ENCODE measurements at regions not wholly inside any gene's neighbourhood (a gene's known extent, or its start where the extent isn't known, plus 50 kb on each side); places are given as distances from the start of the nearest gene placed in this dataset.
A peak's percentile ranks its signal among the peaks of the same experiment; 100 is the strongest.

- no peak for TF ChIP-seq SPI1 (IDR thresholded peaks at IDR 0.05; ENCODE audit: borderline replicate concordance, low read depth)
- no peak for TF ChIP-seq CTCF (IDR thresholded peaks at IDR 0.05; ENCODE audit: insufficient read depth, low read length)
- no peak for TF ChIP-seq REST (IDR thresholded peaks at IDR 0.05; ENCODE audit: insufficient replicate concordance, low read depth)
- TF ChIP-seq POLR2AphosphoS5 (IDR thresholded peaks at IDR 0.05; ENCODE audit: low read depth): no peak
- TF ChIP-seq GABPA (IDR thresholded peaks at IDR 0.05; ENCODE audit: low read depth): no peak
- no peak overlapping the region for H3K4me3 ChIP-seq (replicated peaks; ENCODE audit: insufficient read depth, low read length)
- DNase-seq (ENCODE audit: low read depth in 1 of 2, low spot score in 1 of 2): no peak
- H3K27me3 ChIP-seq (ENCODE audit: insufficient read depth, poor library complexity, severe bottlenecking): no peaks in the 10 kb centered on the region
- H3K27ac ChIP-seq (replicated peaks): no peak overlapping the region
These were observed 404.3 kb upstream of the KLF6 start for GRCh38 chr10:4189281-4189680.

GRCh38 chr10:4188406-4188805 is 403.4 kb upstream of the KLF6 start:
- no peak for TF ChIP-seq CTCF (IDR thresholded peaks at IDR 0.05; ENCODE audit: insufficient read depth, low read length)
- TF ChIP-seq SPI1 (IDR thresholded peaks at IDR 0.05; ENCODE audit: borderline replicate concordance, low read depth): no peak
- TF ChIP-seq REST (IDR thresholded peaks at IDR 0.05; ENCODE audit: insufficient replicate concordance, low read depth): no peak
- no peak for TF ChIP-seq GABPA (IDR thresholded peaks at IDR 0.05; ENCODE audit: low read depth)
- TF ChIP-seq POLR2AphosphoS5 (IDR thresholded peaks at IDR 0.05; ENCODE audit: low read depth): no peak
- Histone ChIP-seq H3K27ac (replicated peaks) (no peak overlapping the region), H3K4me3 (replicated peaks; ENCODE audit: insufficient read depth, low read length) (no peak overlapping the region), H3K27me3 (ENCODE audit: insufficient read depth, poor library complexity, severe bottlenecking) (no peaks in the 10 kb centered on the region)
- peak in 1 of 2 experiments; percentile 2 for DNase-seq (ENCODE audit: low read depth in 1 of 2, low spot score in 1 of 2)

- TF ChIP-seq REST (IDR thresholded peaks at IDR 0.05; ENCODE audit: insufficient replicate concordance, low read depth) (no peak), GABPA (IDR thresholded peaks at IDR 0.05; ENCODE audit: low read depth) (no peak), SPI1 (IDR thresholded peaks at IDR 0.05; ENCODE audit: borderline replicate concordance, low read depth) (no peak), CTCF (IDR thresholded peaks at IDR 0.05; ENCODE audit: insufficient read depth, low read length) (no peak), POLR2AphosphoS5 (IDR thresholded peaks at IDR 0.05; ENCODE audit: low read depth) (no peak)
These were observed 402.0 kb upstream of the KLF6 start for GRCh38 chr10:4186849-4187540.

More at GRCh38 chr10:4186849-4187540, 402.0 kb upstream of the KLF6 start:
- peak in 1 of 2 experiments; percentile 2 for DNase-seq (ENCODE audit: low read depth in 1 of 2, low spot score in 1 of 2)
- no peak overlapping the region for H3K4me3 ChIP-seq (replicated peaks; ENCODE audit: insufficient read depth, low read length)
- H3K27ac ChIP-seq (replicated peaks): no peak overlapping the region
- no peaks in the 10 kb centered on the region for H3K27me3 ChIP-seq (ENCODE audit: insufficient read depth, poor library complexity, severe bottlenecking)
